Astrocyte of the spinal cord (primary cell): ENCODE measurements at regions not wholly inside any gene's neighbourhood (a gene's known extent, or its start where the extent isn't known, plus 50 kb on each side); places are given as distances from the start of the nearest gene placed in this dataset.

Experiments
- DNase-seq: peaks from one replicate; pipeline ENCODE4 v3.0.0; 2011; ENCODE audit warnings: low read depth, low spot score
- H3K4me3 ChIP-seq: 2 replicates; pipeline ENCODE4 v1.5.1; 2011; ENCODE audit warnings: low read depth, mild to moderate bottlenecking, low read length, moderate library complexity
- in situ Hi-C: cut with HindIII; loops from 2 replicates; pipeline ENCODE4 v1.10.0; 2017; ENCODE audit warnings: low sequenced_read_pairs
- TF ChIP-seq, protein P1 (sequence below): IDR thresholded peaks from 2 replicates; pipeline ENCODE4 v1.5.1; 2012; ENCODE audit warnings: low read depth, mild to moderate bottlenecking, low read length, inconsistent platforms

- TF ChIP-seq, protein P1, sequence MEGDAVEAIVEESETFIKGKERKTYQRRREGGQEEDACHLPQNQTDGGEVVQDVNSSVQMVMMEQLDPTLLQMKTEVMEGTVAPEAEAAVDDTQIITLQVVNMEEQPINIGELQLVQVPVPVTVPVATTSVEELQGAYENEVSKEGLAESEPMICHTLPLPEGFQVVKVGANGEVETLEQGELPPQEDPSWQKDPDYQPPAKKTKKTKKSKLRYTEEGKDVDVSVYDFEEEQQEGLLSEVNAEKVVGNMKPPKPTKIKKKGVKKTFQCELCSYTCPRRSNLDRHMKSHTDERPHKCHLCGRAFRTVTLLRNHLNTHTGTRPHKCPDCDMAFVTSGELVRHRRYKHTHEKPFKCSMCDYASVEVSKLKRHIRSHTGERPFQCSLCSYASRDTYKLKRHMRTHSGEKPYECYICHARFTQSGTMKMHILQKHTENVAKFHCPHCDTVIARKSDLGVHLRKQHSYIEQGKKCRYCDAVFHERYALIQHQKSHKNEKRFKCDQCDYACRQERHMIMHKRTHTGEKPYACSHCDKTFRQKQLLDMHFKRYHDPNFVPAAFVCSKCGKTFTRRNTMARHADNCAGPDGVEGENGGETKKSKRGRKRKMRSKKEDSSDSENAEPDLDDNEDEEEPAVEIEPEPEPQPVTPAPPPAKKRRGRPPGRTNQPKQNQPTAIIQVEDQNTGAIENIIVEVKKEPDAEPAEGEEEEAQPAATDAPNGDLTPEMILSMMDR: no peak
- DNase-seq: no peak
- no peak overlapping the region for H3K4me3 ChIP-seq
- in situ Hi-C loops: no loop called here
Observed at GRCh38 chr21:27154451-27155129, 187.7 kb upstream of the ADAMTS5 start.

- in situ Hi-C loops: no loop called here
- H3K4me3 ChIP-seq: no peak overlapping the region
- no peak for DNase-seq
- TF ChIP-seq, protein P1: no peak
Observed at GRCh38 chr21:27152996-27153395, 186.1 kb upstream of the ADAMTS5 start.

GRCh38 chr21:27149034-27149433 is 182.1 kb upstream of the ADAMTS5 start:
- DNase-seq: peak; percentile 44
- H3K4me3 ChIP-seq: no peak overlapping the region
- in situ Hi-C loops: no loop called here
- TF ChIP-seq, protein P1: no peak

GRCh38 chr21:27146268-27146667 is 179.4 kb upstream of the ADAMTS5 start:
- in situ Hi-C loops: no loop called here
- no peak overlapping the region for H3K4me3 ChIP-seq
- DNase-seq: no peak
- TF ChIP-seq, protein P1: no peak

DNA sequence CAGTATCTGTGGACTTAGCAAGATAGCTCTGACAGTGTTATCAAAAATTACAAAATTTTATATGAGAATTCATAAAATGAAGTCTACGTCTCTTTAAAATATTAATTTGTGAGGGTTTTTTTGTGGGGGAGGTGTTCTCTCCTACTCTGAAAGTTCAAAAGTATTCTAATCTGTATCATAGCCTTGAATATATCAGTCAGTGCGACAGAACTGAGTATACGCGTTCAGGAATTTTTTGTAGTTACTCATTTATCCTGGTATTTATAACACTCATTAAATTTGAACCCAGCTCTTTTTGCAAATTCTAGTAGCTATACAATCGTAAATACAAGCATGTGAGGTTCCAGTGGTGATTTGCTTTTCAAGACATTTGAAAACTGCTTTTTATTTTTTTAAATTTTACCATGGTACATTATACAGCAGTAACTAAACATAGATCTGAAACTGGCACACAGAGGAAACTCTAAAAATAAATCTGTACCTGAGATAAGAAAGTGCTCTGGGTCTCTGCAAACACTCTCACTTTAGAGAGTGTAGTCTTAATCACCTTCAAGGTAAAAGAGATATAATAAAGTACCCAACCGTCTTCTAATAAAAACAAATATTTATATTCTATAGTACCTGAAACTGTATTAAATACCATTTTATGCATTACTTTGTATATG is 178.4 kb upstream of the ADAMTS5 start:
- no peak for DNase-seq
- no peak overlapping the region for H3K4me3 ChIP-seq
- TF ChIP-seq, protein P1: no peak
- in situ Hi-C loops: no loop called here

GRCh38 chr21:27143476-27143875 is 176.6 kb upstream of the ADAMTS5 start:
- H3K4me3 ChIP-seq: no peak overlapping the region
- TF ChIP-seq, protein P1: no peak
- in situ Hi-C loops: no loop called here
- DNase-seq: no peak
